AG04449 (cell line): ENCODE measurements at regions not wholly inside any gene's neighbourhood (a gene's known extent, or its start where the extent isn't known, plus 50 kb on each side); places are given as distances from the start of the nearest gene placed in this dataset.

Source experiments
- CTCF ChIA-PET: fragments of 350-600 bp; formaldehyde crosslinking; extraction: SDS; loops from one replicate; lab custom pipeline; 2021; ENCODE audit warnings: antibody characterized with exemption; lab: Yijun Ruan, JAX
- POLR2A ChIA-PET: fragments of 400-600, 350-600 bp; formaldehyde crosslinking; extraction: SDS; loops from one replicate; lab custom pipeline; 2020; ENCODE audit warnings: antibody characterized with exemption, inconsistent platforms; lab: Yijun Ruan, JAX
- DNase-seq: peaks from one replicate; pipeline ENCODE4 v3.0.0-alpha.2; 2010; ENCODE audit warnings: low read depth, low spot score
- H3K4me3 ChIP-seq: 2 replicates; pipeline ENCODE4 v1.5.1; 2011; ENCODE audit warnings: low read depth, mild to moderate bottlenecking, control low read depth, low read length
- CTCF ChIP-seq: IDR thresholded peaks from one replicate; pipeline ENCODE4 v1.5.1; 2011; ENCODE audit warnings: mild to moderate bottlenecking, moderate library complexity, low read length, control low read depth, inconsistent platforms; ENCODE audit not compliant: insufficient read depth; ENCODE audit errors: missing control alignments

GRCh38 chr10:44012921-44013320 lies 364.2 kb upstream of the ZNF32 start:
- TF ChIP-seq CTCF: no peak
- POLR2A ChIA-PET: no interaction called here
- CTCF ChIA-PET: no interaction called here
- DNase-seq: no peak
- H3K4me3 ChIP-seq: no peak overlapping the region

GRCh38 chr10:44011603-44011981 lies 362.9 kb upstream of the ZNF32 start:
- TF ChIP-seq CTCF: no peak
- no peak for DNase-seq
- ChIA-PET POLR2A (no interaction called here), CTCF (no interaction called here)
- H3K4me3 ChIP-seq: no peak overlapping the region

GRCh38 chr10:44010873-44011602 lies 362.4 kb upstream of the ZNF32 start:
- no peak overlapping the region for H3K4me3 ChIP-seq
- no peak for TF ChIP-seq CTCF
- ChIA-PET CTCF (interaction anchor here (0.7 to 1.7 kb wide), 3 partner anchors 8 to 340 kb away, joined by 3 to 6 read pairs (median 3); no protein-coding TSS in a partner anchor), POLR2A (no interaction called here)
- no peak for DNase-seq

- ChIA-PET POLR2A (no interaction called here), CTCF (interaction anchor here (0.7 to 1.7 kb wide), 3 partner anchors 9 to 339 kb away, joined by 3 to 6 read pairs (median 3); no protein-coding TSS in a partner anchor)
- no peak for TF ChIP-seq CTCF
- no peak overlapping the region for H3K4me3 ChIP-seq
- DNase-seq: no peak
Observed at GRCh38 chr10:44009891-44010632, 361.4 kb upstream of the ZNF32 start.

- ChIA-PET CTCF (interaction anchor here (1.1 to 1.7 kb wide), 2 partner anchors 8 to 24 kb away, joined by 3 to 6 read pairs; no protein-coding TSS in a partner anchor), POLR2A (no interaction called here)
- TF ChIP-seq CTCF: no peak
- H3K4me3 ChIP-seq: no peak overlapping the region
- DNase-seq: no peak
Observed at GRCh38 chr10:44008917-44009709, 360.4 kb upstream of the ZNF32 start.
